ENCODE measurements at regions not wholly inside any gene's neighbourhood (a gene's known extent, or its start where the extent isn't known, plus 50 kb on each side); places are given as distances from the start of the nearest gene placed in this dataset.

GRCh38 chr14:101049942-101050341 lies 146.4 kb upstream of the RTL1 start:
- TF ChIP-seq POLR2A (IDR thresholded peaks at IDR 0.05; ENCODE audit: low read depth, low read length) (no peak), TAF1 (IDR thresholded peaks at IDR 0.05; ENCODE audit: borderline replicate concordance, low read depth, low read length) (no peak), POLR2AphosphoS5 (IDR thresholded peaks at IDR 0.05; ENCODE audit: low read depth, low read length) (no peak)
- no peak for DNase-seq (ENCODE audit: insufficient read length)
- no peak for FAIRE-seq

- no peak for FAIRE-seq
- DNase-seq (ENCODE audit: insufficient read length): no peak
Observed at GRCh38 chr14:101050901-101051490, 147.5 kb upstream of the RTL1 start.

DNA sequence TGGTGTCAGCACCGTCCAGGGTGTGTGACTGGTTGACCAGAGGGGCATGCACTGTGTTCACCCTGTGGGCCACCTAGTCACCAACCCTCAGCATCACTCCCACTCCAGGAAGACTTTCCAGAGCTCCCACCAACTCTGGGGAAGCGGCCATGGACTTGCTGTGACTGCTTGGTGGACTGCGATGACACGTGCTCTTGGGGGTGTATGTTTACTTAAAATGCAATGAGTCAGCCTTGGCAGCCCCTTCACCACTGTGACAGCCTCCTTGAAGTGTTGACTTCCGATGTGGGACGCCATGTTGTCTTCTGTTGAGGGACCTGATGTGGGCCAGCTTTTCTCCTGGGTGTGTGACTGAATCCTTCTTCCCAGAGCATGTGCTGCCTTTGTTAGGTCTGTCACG lies 151.1 kb upstream of the RTL1 start:
- DNase-seq (ENCODE audit: insufficient read length) (no peak), FAIRE-seq (no peak)
- TF ChIP-seq POLR2AphosphoS5 (IDR thresholded peaks at IDR 0.05; ENCODE audit: low read depth, low read length) (no peak), TAF1 (IDR thresholded peaks at IDR 0.05; ENCODE audit: borderline replicate concordance, low read depth, low read length) (no peak), POLR2A (IDR thresholded peaks at IDR 0.05; ENCODE audit: low read depth, low read length) (no peak)

More at GRCh38 chr14:101050901-101051490, 147.5 kb upstream of the RTL1 start:
- TF ChIP-seq TAF1 (IDR thresholded peaks at IDR 0.05; ENCODE audit: borderline replicate concordance, low read depth, low read length) (no peak), POLR2A (IDR thresholded peaks at IDR 0.05; ENCODE audit: low read depth, low read length) (no peak), POLR2AphosphoS5 (IDR thresholded peaks at IDR 0.05; ENCODE audit: low read depth, low read length) (no peak)

DNA sequence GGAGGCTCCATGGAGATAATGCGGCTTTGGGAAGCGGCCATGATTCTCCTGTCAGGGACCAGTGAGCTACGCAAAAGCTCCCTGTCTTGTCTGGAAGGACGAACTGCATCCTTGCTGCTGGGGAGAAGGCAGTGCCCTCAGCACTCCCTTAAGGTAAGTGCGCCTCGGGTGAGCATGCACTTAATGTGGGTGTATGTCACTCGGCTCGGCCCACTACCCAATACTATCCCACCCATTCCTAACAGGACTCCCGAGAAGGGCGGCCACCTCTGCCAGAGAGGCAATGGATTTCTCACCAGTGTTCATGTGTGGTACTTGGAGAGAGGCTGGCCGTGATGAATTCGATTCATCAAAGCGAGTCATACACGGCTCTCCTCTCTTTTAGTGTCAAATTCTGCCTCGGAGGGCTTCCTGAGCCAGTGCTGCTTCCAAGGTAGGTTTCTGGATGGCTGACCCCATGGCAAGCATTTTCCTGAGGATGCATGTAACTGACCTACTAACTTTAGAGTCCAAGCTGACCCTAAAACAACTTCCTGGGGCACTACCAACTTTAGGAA lies 151.7 kb upstream of the RTL1 start:
- TF ChIP-seq POLR2A (IDR thresholded peaks at IDR 0.05; ENCODE audit: low read depth, low read length) (no peak), POLR2AphosphoS5 (IDR thresholded peaks at IDR 0.05; ENCODE audit: low read depth, low read length) (no peak), TAF1 (IDR thresholded peaks at IDR 0.05; ENCODE audit: borderline replicate concordance, low read depth, low read length) (no peak)
- FAIRE-seq: no peak
- no peak for DNase-seq (ENCODE audit: insufficient read length)

- TF ChIP-seq TAF1 (IDR thresholded peaks at IDR 0.05; ENCODE audit: borderline replicate concordance, low read depth, low read length) (no peak), POLR2A (IDR thresholded peaks at IDR 0.05; ENCODE audit: low read depth, low read length) (no peak), POLR2AphosphoS5 (IDR thresholded peaks at IDR 0.05; ENCODE audit: low read depth, low read length) (no peak)
- no peak for FAIRE-seq
Observed at GRCh38 chr14:101055776-101056374, 152.4 kb upstream of the RTL1 start.

GRCh38 chr14:101056446-101056845 lies 152.9 kb upstream of the RTL1 start:
- no peak for TF ChIP-seq TAF1 (IDR thresholded peaks at IDR 0.05; ENCODE audit: borderline replicate concordance, low read depth, low read length)
- TF ChIP-seq POLR2AphosphoS5 (IDR thresholded peaks at IDR 0.05; ENCODE audit: low read depth, low read length): no peak
- TF ChIP-seq POLR2A (IDR thresholded peaks at IDR 0.05; ENCODE audit: low read depth, low read length): no peak
- FAIRE-seq (no peak), DNase-seq (ENCODE audit: insufficient read length) (no peak)

More at GRCh38 chr14:101055776-101056374, 152.4 kb upstream of the RTL1 start:
- no peak for DNase-seq (ENCODE audit: insufficient read length)

- no peak for FAIRE-seq
- TF ChIP-seq POLR2AphosphoS5 (IDR thresholded peaks at IDR 0.05; ENCODE audit: low read depth, low read length) (no peak), TAF1 (IDR thresholded peaks at IDR 0.05; ENCODE audit: borderline replicate concordance, low read depth, low read length) (no peak)
- no peak for DNase-seq (ENCODE audit: insufficient read length)
Observed at GRCh38 chr14:101057394-101057793, 153.9 kb upstream of the RTL1 start.

- no peak for TF ChIP-seq TAF1 (IDR thresholded peaks at IDR 0.05; ENCODE audit: borderline replicate concordance, low read depth, low read length)
- no peak for TF ChIP-seq POLR2A (IDR thresholded peaks at IDR 0.05; ENCODE audit: low read depth, low read length)
- no peak for TF ChIP-seq POLR2AphosphoS5 (IDR thresholded peaks at IDR 0.05; ENCODE audit: low read depth, low read length)
- DNase-seq (ENCODE audit: insufficient read length) (no peak), FAIRE-seq (no peak)
Observed at GRCh38 chr14:101058571-101058970, 155.0 kb upstream of the RTL1 start.

- no peak for DNase-seq (ENCODE audit: insufficient read length)
Observed at GRCh38 chr14:101060171-101060601, 156.7 kb upstream of the RTL1 start.

DNA sequence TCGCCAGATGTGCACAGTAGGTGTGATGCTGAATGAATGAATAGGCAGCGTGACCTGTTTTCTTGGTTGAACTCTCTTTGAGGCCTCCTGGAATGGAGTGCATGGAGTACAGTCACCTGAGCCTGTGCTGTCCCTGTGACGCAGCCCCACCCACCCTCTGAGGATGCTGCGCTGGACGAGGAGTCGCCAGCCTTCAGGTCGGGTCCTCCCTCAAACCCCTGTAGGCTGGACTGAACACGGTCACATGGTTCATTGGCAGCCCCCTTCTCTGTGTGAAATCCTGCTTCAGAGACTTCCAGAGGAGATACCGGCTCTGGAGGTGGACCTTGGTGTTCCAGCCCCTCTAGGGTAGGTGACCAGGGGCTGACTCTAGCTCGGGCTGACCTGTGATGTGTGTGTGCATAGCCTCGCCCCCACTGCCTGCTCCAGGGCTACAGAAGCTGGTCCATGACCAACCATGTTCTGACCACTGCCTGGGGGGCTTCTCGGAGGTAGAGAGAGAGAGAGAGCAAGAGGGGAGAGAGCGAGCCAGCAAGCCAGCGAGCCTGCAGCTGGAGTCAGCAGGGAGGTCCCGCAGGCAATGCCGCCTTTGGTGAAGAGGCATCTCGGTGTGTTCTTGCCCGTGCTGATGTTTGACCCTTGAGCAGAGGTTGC lies 158.0 kb upstream of the RTL1 start:
- FAIRE-seq (no peak), DNase-seq (ENCODE audit: insufficient read length) (no peak)
- TF ChIP-seq TAF1 (IDR thresholded peaks at IDR 0.05; ENCODE audit: borderline replicate concordance, low read depth, low read length) (no peak), POLR2AphosphoS5 (IDR thresholded peaks at IDR 0.05; ENCODE audit: low read depth, low read length) (no peak), POLR2A (IDR thresholded peaks at IDR 0.05; ENCODE audit: low read depth, low read length) (no peak)

More at GRCh38 chr14:101060171-101060601, 156.7 kb upstream of the RTL1 start:
- TF ChIP-seq TAF1 (IDR thresholded peaks at IDR 0.05; ENCODE audit: borderline replicate concordance, low read depth, low read length): no peak
- TF ChIP-seq POLR2AphosphoS5 (IDR thresholded peaks at IDR 0.05; ENCODE audit: low read depth, low read length): no peak
- TF ChIP-seq POLR2A (IDR thresholded peaks at IDR 0.05; ENCODE audit: low read depth, low read length): no peak
- FAIRE-seq: no peak

GRCh38 chr14:101062065-101062450 lies 158.5 kb upstream of the RTL1 start:
- FAIRE-seq: no peak
- DNase-seq (ENCODE audit: insufficient read length): no peak
- no peak for TF ChIP-seq TAF1 (IDR thresholded peaks at IDR 0.05; ENCODE audit: borderline replicate concordance, low read depth, low read length)

DNA sequence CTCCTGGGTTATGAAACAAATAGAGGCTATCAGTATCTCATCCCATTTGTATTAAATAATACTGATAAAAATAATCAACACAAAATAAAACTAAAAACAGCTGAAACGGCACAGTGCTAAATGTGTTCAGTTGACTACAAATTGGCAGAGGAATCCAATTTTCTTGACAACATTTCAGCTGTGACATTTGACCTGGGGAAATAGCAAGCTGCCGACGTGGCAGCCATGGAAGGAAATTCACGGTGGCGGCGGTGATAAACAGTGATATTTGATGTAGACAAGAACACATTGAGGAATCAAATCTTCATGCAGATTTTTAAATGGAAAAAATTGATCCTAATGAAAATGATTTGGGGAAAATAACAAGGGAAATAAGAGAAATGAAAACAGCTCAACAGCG lies 159.1 kb upstream of the RTL1 start:
- no peak for TF ChIP-seq TAF1 (IDR thresholded peaks at IDR 0.05; ENCODE audit: borderline replicate concordance, low read depth, low read length)
- no peak for TF ChIP-seq POLR2AphosphoS5 (IDR thresholded peaks at IDR 0.05; ENCODE audit: low read depth, low read length)
- TF ChIP-seq POLR2A (IDR thresholded peaks at IDR 0.05; ENCODE audit: low read depth, low read length): no peak
- FAIRE-seq (no peak), DNase-seq (ENCODE audit: insufficient read length) (no peak)

Data from GM12892 (cell line).